Activated B cell treated with CpG ODN at 0.5 μM for 24 hours (primary cell): ENCODE measurements at regions not wholly inside any gene's neighbourhood (a gene's known extent, or its start where the extent isn't known, plus 50 kb on each side); places are given as distances from the start of the nearest gene placed in this dataset.

Source experiments
- ATAC-seq: fragments of 200-7000 bp; cut with Tn5 transposase; one replicate; pipeline ENCODE4 v1.10.0; 2021; ENCODE audit warnings: low read depth, mild to moderate bottlenecking, moderate library complexity
- CTCF ChIA-PET: fragments of 350-600 bp; sonication (Branson Sonifier 250); formaldehyde crosslinking; loops from one replicate; lab custom pipeline; 2021; ENCODE audit warnings: antibody characterized with exemption; lab: Charles Lee
- POLR2A ChIA-PET: fragments of 350-600 bp; sonication (Branson Sonifier 250); formaldehyde crosslinking; loops from one replicate; lab custom pipeline; 2021; ENCODE audit warnings: antibody characterized with exemption; lab: Charles Lee
- DNase-seq: peaks from one replicate; pipeline ENCODE4 v3.0.0; 2022
- H3K27ac Mint-ChIP-seq: one replicate; pipeline ENCODE4 v1.8.0; 2020; ENCODE audit warnings: mixed read lengths
- H3K27me3 Mint-ChIP-seq: one replicate; pipeline ENCODE4 v1.8.0; 2021; ENCODE audit warnings: mixed read lengths
- H3K36me3 Mint-ChIP-seq: one replicate; pipeline ENCODE4 v1.8.0; 2021; ENCODE audit warnings: low read depth, mixed read lengths
- H3K4me1 Mint-ChIP-seq: one replicate; pipeline ENCODE4 v1.8.0; 2021; ENCODE audit warnings: mixed read lengths
- H3K4me3 Mint-ChIP-seq: one replicate; pipeline ENCODE4 v1.8.0; 2020; ENCODE audit warnings: mild to moderate bottlenecking, mixed read lengths
- H3K9me3 Mint-ChIP-seq: one replicate; pipeline ENCODE4 v1.8.0; 2020; ENCODE audit warnings: mixed read lengths
- intact Hi-C: fragments of 100-400 bp; cut with micrococcal nuclease; formaldehyde crosslinking; loops from one replicate; pipeline ENCODE4 v1.15.1; 2024
- TF ChIP-seq, protein P1 (sequence below): fragments of 200-600 bp; IDR thresholded peaks from one replicate; pipeline ENCODE4 v1.8.0; 2022; ENCODE audit warnings: antibody characterized with exemption, mild to moderate bottlenecking

DNA sequence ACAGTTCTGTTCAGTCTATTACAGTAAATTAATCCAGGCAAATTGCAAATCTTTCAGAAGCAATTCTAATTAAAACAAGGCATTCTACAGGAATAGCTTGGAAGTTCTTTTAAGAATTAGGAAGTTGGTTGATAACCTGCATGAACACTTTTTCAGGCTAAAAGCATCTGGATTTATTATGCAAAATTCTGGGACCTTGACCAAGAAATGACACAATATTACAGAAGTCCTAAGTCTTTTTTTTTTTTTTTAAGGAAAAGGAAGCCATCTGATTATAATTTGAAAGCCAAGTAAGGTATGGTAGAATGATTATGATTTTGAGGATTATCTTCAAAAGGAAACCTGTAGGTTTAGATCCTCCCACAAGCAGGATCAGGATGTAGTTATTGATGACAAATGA is 74.7 kb upstream of the KCNK2 start:
- DNase-seq (no peak), ATAC-seq (no peak)
- Mint-ChIP-seq H3K4me1 (no peaks in the 10 kb centered on the region), H3K36me3 (no peaks in the 10 kb centered on the region), H3K27me3 (no peaks in the 10 kb centered on the region), H3K4me3 (no peak overlapping the region), H3K27ac (no peak overlapping the region), H3K9me3 (no peaks in the 10 kb centered on the region)
- intact Hi-C loops: no loop called here
- TF ChIP-seq, protein P1, sequence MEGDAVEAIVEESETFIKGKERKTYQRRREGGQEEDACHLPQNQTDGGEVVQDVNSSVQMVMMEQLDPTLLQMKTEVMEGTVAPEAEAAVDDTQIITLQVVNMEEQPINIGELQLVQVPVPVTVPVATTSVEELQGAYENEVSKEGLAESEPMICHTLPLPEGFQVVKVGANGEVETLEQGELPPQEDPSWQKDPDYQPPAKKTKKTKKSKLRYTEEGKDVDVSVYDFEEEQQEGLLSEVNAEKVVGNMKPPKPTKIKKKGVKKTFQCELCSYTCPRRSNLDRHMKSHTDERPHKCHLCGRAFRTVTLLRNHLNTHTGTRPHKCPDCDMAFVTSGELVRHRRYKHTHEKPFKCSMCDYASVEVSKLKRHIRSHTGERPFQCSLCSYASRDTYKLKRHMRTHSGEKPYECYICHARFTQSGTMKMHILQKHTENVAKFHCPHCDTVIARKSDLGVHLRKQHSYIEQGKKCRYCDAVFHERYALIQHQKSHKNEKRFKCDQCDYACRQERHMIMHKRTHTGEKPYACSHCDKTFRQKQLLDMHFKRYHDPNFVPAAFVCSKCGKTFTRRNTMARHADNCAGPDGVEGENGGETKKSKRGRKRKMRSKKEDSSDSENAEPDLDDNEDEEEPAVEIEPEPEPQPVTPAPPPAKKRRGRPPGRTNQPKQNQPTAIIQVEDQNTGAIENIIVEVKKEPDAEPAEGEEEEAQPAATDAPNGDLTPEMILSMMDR: no peak
- ChIA-PET POLR2A (no interaction called here), CTCF (no interaction called here)

- ATAC-seq (no peak), DNase-seq (no peak)
- intact Hi-C loops: no loop called here
- Mint-ChIP-seq H3K4me3 (no peak overlapping the region), H3K4me1 (no peaks in the 10 kb centered on the region), H3K9me3 (peaks cover 2% of the 10 kb centered on the region), H3K27ac (no peak overlapping the region), H3K36me3 (no peaks in the 10 kb centered on the region), H3K27me3 (no peaks in the 10 kb centered on the region)
- ChIA-PET CTCF (no interaction called here), POLR2A (no interaction called here)
- TF ChIP-seq, protein P1: no peak
Measured at GRCh38 chr1:215018555-215018954, 64.0 kb upstream of the KCNK2 start.

DNA sequence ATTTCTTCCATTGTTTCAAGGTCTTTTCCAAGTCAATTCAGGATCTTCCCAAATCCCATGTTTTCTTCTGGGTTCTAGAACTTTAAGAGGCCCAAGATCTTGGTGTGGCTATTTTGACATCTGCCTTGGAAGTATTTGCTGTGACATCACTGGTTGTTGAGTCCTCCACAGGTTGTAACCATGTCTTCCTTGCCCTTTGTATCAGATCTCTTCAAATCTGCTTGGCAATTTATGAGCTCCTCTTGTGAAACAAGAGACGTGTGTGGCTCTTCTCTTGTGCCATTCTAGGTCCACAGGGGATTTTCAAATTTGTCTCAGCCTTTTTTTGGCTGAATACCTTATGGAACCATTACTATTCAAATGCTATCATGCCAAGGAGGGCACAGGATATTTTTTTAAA is 60.3 kb upstream of the KCNK2 start:
- POLR2A ChIA-PET: no interaction called here
- H3K36me3 Mint-ChIP-seq: no peaks in the 10 kb centered on the region
- CTCF ChIA-PET: no interaction called here
- no peak overlapping the region for H3K4me3 Mint-ChIP-seq
- peaks cover 2% of the 10 kb centered on the region for H3K9me3 Mint-ChIP-seq
- DNase-seq (no peak), ATAC-seq (no peak)
- intact Hi-C loops: no loop called here
- no peaks in the 10 kb centered on the region for H3K27me3 Mint-ChIP-seq
- H3K4me1 Mint-ChIP-seq: no peaks in the 10 kb centered on the region
- TF ChIP-seq, protein P1: no peak
- no peak overlapping the region for H3K27ac Mint-ChIP-seq

GRCh38 chr1:215022741-215023141 is 59.8 kb upstream of the KCNK2 start:
- no peaks in the 10 kb centered on the region for H3K4me1 Mint-ChIP-seq
- no peaks in the 10 kb centered on the region for H3K36me3 Mint-ChIP-seq
- TF ChIP-seq, protein P1: no peak
- intact Hi-C loops: no loop called here
- CTCF ChIA-PET: no interaction called here
- POLR2A ChIA-PET: no interaction called here
- no peak for ATAC-seq
- no peaks in the 10 kb centered on the region for H3K27me3 Mint-ChIP-seq
- H3K9me3 Mint-ChIP-seq: no peaks in the 10 kb centered on the region
- H3K27ac Mint-ChIP-seq: no peak overlapping the region
- no peak for DNase-seq
- H3K4me3 Mint-ChIP-seq: no peak overlapping the region

- no peak for DNase-seq
- no peaks in the 10 kb centered on the region for H3K4me1 Mint-ChIP-seq
- no peak overlapping the region for H3K27ac Mint-ChIP-seq
- intact Hi-C loops: no loop called here
- no peak overlapping the region for H3K4me3 Mint-ChIP-seq
- H3K9me3 Mint-ChIP-seq: no peaks in the 10 kb centered on the region
- CTCF ChIA-PET: no interaction called here
- POLR2A ChIA-PET: no interaction called here
- ATAC-seq: no peak
- H3K36me3 Mint-ChIP-seq: no peaks in the 10 kb centered on the region
- H3K27me3 Mint-ChIP-seq: no peaks in the 10 kb centered on the region
- TF ChIP-seq, protein P1: no peak
Measured at GRCh38 chr1:215023155-215023832, 59.2 kb upstream of the KCNK2 start.
